ENCODE measurements at regions not wholly inside any gene's neighbourhood (a gene's known extent, or its start where the extent isn't known, plus 50 kb on each side); places are given as distances from the start of the nearest gene placed in this dataset.

DNA sequence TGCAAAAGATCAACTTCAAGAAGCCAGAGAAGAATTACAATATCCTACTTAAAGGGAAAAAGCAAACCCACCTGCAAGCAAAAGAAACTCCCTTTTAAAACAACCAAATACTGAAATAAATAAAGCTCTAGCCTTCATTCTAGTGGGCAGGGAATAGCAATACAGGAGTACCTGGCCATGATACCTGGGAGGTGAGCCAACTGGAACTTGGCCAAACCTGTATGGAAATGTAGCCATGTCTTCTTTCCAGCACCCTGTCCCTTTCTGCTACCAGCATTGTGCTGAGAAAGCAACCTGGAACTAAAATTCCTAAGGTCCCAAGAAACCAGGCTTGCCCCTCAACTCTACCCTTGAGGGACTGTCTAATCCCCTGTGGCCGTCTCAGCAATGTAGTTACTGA is 530.0 kb downstream of the EPHB1 start:
- TF ChIP-seq, protein P1, sequence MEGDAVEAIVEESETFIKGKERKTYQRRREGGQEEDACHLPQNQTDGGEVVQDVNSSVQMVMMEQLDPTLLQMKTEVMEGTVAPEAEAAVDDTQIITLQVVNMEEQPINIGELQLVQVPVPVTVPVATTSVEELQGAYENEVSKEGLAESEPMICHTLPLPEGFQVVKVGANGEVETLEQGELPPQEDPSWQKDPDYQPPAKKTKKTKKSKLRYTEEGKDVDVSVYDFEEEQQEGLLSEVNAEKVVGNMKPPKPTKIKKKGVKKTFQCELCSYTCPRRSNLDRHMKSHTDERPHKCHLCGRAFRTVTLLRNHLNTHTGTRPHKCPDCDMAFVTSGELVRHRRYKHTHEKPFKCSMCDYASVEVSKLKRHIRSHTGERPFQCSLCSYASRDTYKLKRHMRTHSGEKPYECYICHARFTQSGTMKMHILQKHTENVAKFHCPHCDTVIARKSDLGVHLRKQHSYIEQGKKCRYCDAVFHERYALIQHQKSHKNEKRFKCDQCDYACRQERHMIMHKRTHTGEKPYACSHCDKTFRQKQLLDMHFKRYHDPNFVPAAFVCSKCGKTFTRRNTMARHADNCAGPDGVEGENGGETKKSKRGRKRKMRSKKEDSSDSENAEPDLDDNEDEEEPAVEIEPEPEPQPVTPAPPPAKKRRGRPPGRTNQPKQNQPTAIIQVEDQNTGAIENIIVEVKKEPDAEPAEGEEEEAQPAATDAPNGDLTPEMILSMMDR (IDR thresholded peaks at IDR 0.05), result no peak
- TF ChIP-seq POLR2A (IDR thresholded peaks at IDR 0.05), result no peak
